Fibroblast of the aortic adventitia (primary cell): ENCODE measurements at regions not wholly inside any gene's neighbourhood (a gene's known extent, or its start where the extent isn't known, plus 50 kb on each side); places are given as distances from the start of the nearest gene placed in this dataset.

Experiments
- DNase-seq: peaks from one replicate; pipeline ENCODE4 v3.0.0-alpha.2; 2010; ENCODE audit warnings: low read depth
- H3K4me3 ChIP-seq: 2 replicates; pipeline ENCODE4 v1.5.1; 2011; ENCODE audit warnings: low read depth, mild to moderate bottlenecking, control low read depth, low read length, moderate library complexity
- CTCF ChIP-seq: IDR thresholded peaks from 2 replicates; pipeline ENCODE4 v1.5.1; 2011; ENCODE audit warnings: mild to moderate bottlenecking, low read length, control low read depth, inconsistent platforms; ENCODE audit not compliant: insufficient read depth

GRCh38 chr18:40957533-40958070, 997.4 kb upstream of the PIK3C3 start:
- no peak overlapping the region for H3K4me3 ChIP-seq
- peak; percentile 0 for TF ChIP-seq CTCF
- no peak for DNase-seq

GRCh38 chr18:40956213-40956612, 998.8 kb upstream of the PIK3C3 start:
- DNase-seq = no peak
- TF ChIP-seq CTCF = no peak
- H3K4me3 ChIP-seq = no peak overlapping the region

GRCh38 chr18:40955351-40955750, 999.7 kb upstream of the PIK3C3 start:
- no peak for DNase-seq
- TF ChIP-seq CTCF = no peak
- H3K4me3 ChIP-seq = no peak overlapping the region

- H3K4me3 ChIP-seq = no peak overlapping the region
- no peak for TF ChIP-seq CTCF
- DNase-seq = no peak
Observed at GRCh38 chr18:40949114-40949950, 1005.7 kb upstream of the PIK3C3 start.

GRCh38 chr18:40944576-40944975, 1010.5 kb upstream of the PIK3C3 start:
- no peak for TF ChIP-seq CTCF
- DNase-seq = no peak
- no peak overlapping the region for H3K4me3 ChIP-seq

- no peak for TF ChIP-seq CTCF
- no peak for DNase-seq
- no peak overlapping the region for H3K4me3 ChIP-seq
Observed at GRCh38 chr18:40939656-40940515, 1015.1 kb upstream of the PIK3C3 start.
